Activated T-cell treated with anti-CD3 and anti-CD28 coated beads for 4 hours (primary cell): ENCODE measurements at regions not wholly inside any gene's neighbourhood (a gene's known extent, or its start where the extent isn't known, plus 50 kb on each side); places are given as distances from the start of the nearest gene placed in this dataset.
"Not testable (repeated sequence)": the region's sequence is repeated elsewhere in the genome, so short reads cannot be mapped to it uniquely, and the experiment has no call there.

Source experiments
- DNase-seq: peaks from one replicate; pipeline ENCODE4 v3.0.0-alpha.2; 2020

DNA sequence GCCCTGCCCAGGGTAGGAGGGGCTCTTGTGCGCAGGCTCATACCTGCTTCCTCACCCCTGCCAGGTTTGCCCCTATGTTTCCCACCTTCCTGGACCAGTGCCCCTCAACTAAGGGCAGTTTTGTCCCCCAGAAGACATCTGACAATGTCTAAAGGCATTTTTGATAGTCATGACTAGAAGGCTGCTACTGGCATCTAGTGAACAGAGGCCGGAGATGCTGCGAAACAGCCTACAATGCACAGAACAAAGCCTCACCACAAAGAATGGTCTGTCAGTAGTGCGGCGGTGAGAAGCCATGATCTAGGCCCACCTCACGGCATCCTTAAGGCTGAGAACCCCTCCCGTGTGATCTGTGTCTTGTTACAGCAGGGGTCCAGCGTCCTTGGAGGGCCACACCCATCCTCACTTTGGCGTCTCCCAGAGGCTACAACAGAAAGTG is 96.0 kb downstream of the TMEM17 start:
- no peak for DNase-seq

DNA sequence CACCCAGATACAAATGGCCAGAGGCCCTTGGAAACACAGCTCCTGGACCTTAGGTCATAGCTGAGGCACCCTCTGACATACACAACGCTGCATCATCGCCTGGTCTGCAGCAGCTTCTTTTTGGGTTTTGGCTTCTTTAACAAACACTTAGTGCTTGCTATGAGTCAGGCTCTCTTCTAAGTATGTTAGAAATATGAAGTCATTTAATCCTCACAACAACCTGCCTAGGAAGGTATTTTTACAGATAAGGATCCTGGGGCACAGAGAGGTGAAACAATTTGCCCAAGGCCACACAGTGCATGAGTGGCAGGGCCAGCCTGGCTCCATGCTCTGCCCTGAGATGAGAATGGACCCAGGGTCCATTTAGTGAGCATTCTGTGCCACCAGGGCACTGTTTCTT is 96.6 kb downstream of the TMEM17 start:
- DNase-seq: no peak

DNA sequence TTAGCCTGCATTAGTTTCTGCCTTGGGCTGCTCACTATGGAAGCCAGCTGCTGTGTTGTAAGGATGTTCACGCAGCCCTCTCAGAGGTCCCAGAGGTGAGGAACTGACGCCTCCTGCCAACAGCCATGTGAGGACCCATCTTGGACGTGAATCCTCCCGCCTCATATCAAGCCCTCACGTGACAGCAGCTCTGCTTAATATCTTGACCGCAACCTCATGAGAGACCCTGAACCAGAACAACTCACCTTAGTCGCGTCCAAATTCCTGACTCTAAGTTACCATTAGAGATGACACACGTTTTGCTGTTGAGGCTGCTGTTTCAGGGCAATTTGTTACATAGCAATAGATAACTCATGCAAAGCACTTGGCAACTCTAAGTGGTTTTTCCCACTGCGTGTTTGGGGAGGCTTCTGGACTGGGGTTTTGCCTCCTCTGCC is 97.7 kb downstream of the TMEM17 start:
- no peak for DNase-seq

DNA sequence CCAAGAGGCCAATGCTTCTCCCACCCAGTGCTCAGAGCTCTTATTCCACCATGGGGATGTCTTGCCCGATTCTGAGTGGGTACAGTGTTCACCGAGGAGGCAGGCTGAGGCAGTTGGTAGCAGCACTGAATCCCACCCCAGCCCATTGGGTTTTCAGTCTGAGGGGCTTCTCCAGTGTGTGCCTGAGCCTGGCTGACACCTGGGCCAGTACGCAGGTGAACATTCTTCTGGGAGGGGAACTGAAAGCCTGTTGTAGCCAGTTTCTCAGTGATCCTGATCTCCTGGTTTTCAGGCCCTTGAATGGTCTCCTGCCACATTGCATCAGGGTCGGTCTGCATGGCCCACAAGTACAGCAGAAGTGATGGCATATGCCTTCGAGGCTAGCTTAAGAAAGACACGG is 98.2 kb downstream of the TMEM17 start:
- no peak for DNase-seq

DNA sequence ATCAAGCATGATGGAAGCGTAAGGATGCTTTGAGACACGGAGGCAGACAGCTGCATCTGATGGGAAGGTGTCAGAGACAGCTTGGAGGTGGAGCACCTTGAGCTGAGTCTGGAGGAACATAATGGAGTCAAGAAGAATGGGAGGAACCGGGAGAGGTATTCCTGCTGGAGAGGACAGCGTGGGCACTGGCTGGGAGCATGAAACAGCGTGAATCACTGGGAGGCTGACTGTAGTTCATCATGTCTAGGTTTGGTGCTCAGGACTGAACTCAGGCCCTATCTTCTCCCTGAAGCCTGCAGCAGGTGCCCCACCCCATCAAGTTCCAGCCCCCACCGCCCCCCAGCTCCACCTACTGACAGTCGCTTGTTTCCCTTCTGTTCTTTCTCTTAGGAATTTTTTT is 98.6 kb downstream of the TMEM17 start:
- no peak for DNase-seq

DNA sequence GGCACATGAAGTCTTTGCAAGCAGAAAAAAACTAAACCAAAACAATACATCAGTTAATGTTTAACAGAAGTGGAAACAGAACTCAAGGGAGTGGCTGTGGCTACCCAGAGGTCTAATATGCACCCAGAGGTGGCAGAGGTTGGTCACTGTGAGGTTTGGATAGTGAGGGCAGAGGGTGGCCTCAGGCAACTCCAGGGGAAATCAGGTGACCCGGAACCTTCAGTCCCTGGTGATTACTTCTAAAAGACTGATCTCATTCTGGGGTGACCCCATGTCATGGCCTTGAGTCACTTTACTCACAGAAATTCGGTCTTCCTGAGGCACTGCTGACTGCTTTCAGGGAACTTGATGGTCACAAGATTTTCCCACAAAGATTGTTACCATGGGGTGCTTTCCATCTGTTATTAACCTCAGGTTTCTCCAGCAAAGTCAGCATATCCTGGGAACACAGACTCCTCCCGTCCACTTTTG is 99.4 kb downstream of the TMEM17 start:
- DNase-seq: no peak

DNA sequence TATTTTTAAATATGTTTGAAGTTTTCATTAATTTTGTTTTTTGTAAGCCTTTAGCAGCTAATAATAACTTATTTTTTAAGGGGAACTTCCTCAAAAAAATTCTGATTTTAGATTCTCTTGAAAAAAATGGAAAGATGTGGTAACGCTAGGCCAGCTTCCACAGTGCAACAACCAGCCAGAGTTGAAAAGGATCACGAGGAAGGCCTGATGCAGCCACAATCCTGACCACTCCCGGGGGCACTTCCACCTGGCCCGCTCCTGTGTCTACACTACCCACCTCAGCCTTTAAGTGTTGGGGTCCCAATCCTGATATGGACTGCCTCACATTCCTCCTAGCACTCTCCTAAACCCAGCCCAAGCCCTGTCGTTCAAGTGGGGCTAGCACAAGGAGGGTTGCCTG is 101.1 kb downstream of the TMEM17 start:
- no peak for DNase-seq

DNA sequence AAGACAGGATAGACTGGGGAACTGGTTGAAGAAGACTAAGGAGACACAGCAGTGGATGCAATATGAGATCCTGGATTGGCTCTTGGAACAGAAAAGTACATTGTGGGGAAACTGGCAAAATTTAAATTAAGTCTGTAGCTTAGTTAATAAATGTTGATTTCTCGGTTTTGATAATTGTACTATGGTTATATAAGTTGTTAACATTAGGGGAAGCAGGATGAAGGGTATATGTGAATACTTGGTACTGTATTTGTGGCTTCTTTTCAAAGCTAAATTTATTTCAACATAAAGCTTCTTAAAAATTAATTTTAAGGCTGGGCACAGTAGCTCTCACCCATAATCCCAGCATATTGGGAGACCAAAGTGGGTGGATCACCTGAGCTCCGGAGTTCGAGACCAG is 103.8 kb downstream of the TMEM17 start:
- DNase-seq: no peak

DNA sequence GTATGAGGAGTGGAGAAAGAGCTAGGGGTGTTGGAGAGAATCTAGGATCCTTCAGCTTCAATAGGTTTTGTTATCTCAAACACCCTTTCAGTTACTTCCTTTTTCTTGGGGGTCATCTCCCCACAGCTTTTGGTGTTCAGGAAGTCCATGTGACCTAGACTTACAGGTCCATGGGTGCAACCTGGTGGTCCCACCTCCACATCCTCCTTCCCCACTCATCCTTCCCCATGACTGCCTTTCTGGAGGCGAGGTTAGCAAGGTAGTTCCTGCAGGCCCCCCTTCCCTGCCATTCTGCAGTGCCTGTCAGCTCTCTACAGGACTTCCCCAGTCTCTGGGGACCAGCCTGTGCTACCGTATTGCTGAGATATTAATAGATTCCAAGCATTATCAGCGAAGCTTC is 107.6 kb downstream of the TMEM17 start:
- DNase-seq: no peak

DNA sequence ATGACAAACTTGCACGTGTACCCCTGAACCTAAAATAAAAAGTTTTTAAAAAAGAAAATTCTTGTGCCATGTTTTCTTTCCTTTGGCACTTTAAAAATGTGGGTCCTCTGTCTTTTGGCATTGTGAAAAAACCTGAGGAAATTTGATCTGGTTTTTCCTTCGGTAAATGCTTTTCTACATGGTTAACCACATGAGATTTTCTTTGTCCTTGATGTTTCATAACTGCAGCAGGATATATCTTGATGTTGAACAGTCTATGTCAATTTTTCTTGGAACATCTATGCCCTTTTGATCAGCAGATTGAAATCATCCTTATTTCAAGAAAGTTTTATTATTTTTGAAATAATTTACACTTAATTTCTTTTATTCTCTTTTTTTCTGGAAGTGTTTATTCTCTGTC is 109.1 kb downstream of the TMEM17 start:
- no peak for DNase-seq

DNA sequence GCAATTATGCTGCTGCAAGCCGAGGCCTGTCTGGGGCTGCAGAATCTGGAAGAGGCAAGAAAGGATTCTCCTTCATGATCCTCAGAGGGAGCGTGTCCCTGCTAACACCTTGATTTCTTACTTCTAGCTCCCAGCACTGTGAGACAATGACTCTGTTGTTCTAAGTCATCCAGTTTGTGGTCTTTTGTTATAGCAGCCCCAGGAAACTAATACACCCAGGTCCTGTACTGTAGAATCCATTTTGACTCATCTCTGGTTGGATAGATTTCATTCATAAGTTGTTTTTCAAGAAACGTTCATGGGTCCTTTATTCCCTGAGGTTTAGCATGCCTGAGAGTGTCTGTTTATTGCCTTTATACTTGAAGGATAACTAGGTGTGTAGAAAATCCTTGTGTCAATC is 112.7 kb downstream of the TMEM17 start:
- DNase-seq: no peak

DNA sequence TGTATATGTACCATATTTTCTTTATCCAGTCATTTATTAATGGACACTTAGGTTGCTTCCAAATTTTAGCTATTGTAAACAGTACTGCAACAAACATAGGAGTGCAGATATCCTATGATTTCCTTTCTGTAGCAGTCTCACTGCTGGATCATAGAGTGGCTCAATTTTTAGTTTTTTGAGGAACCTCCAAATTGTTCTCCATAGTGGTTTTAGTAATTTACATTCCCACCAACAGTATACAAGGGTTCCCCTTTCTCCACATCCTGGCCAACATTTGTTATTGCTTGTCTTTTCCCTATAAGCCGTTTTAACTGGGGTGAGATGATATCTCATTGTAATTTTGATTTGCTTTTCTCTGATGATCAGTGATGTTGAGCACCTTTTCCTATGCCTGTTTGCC is 114.3 kb downstream of the TMEM17 start:
- DNase-seq: no peak

DNA sequence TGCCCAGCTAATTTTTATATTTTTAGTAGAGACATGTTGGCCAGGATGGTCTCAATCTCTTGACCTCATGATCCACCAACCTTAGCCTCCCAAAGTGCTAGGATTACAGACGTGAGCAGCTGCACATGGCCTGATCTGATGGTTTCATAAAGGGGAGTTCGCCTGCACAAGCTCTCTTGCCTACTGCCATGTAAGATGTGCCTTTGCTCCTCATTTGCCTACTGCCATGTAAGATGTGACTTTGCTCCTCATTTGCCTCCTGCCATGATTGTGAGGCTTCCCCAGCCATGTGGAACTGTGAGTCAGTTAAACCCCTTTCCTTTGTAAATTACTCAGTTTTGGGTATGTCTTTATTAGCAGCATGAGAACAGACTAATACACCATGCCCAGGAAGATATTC is 119.6 kb downstream of the TMEM17 start:
- not testable (repeated sequence) for DNase-seq

DNA sequence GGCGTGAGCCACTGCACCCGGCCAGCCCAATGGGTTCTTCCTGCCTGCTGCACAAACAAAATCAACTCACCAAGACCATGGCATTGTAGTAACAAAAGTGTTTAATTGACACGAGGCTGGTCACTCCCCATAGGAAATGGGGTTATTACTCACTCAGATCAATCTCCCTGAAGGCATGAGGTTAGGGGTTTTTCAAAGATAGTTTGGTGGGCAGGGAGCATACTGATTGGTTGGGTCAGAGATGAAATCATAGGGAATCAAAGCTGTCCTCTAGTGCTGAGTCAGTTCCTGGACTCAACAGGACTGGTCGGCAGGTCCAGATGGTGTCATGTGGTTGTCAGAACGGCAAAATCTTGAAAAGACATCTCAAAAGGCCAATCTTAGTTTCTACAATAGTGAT is 122.1 kb downstream of the TMEM17 start:
- DNase-seq: no peak

DNA sequence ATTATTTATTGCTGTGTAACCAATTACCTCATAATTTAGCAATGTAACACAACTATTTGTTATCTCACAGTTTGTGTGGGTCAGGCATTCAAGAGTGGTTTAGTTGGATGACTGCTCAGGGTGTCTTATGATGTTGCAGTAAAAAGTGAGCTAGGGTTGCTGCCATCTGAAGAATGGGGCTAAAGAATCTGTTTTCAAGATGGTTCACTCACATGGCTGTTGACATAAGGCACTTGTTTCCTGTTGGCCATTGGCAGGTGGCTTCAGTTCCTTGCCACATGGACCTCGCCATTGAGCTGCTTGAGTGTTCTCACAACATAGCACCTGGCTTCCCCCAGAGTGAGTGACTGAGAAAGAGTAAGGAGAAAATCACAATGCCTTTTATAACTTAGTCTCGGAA is 123.2 kb downstream of the TMEM17 start:
- DNase-seq: no peak

DNA sequence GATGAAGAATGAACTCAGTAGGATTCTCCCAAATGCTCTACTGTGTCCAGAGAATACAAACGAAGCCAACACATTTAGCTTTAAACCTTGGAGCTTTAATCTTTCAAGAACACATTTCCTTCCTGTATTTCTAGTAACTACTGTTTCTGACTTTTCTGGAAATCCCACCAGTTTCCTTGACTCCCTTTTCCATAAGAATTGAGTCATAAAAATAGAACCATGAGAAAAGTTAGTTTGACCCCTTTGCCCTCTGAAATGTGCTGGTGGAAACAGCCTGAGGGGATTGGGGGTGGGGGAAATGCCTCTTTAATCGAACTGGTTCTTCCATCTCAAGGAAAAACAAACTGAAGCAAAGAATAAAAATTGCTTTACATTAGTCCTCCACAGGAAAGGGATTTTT is 123.9 kb downstream of the TMEM17 start:
- no peak for DNase-seq

DNA sequence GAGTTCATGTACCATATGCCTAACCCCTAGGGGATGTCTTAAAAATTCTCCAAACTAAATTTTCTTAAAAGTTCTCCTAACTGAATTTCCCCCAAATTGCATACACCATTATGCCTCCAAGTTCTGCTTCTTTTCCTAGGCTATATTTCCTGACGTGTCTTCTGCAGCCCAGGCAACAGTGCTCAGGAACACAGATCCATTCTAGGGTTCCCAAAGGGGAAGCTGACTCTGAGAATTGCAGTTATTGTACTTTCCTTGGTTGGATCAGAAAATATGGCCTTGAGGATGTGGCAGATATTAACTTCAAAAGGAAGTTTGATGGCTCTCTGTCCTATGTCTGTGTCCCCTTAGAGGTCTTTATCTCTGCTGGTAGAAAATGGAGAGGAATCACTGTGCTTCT is 124.3 kb downstream of the TMEM17 start:
- no peak for DNase-seq

DNA sequence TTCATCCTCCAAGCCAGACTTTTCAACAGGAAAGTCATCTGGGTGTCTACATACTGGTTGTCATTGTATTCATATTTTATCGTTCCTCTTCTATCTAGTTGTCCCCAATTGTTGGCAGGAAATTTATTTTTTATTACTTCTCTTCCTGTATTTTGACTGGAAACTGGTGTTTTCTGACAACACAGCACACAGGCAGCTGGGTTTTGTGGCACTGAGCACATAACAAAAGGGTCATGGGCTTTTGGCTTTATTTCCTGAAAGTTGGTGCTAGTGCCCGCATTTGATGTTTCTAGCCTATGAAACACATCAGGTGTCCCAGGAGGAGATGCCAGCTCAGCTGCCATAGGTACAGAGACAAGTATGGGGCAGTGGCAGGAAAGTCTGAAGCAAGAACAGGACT is 126.4 kb downstream of the TMEM17 start:
- DNase-seq: no peak

DNA sequence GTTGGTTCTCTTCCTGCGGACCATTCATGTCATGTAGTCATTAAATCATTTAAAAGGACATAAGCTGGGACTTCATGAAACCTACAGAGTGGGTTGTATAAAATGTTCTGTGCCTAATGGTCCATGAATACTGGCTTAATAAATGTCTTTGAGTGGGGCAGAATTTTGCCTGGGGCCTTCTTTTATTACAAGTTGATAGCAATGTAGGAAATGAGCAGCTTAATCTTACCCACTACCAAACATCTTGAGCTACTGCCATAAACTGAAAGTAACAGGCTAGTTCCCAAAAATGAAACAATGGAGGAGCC is 130.9 kb downstream of the TMEM17 start:
- DNase-seq: no peak

DNA sequence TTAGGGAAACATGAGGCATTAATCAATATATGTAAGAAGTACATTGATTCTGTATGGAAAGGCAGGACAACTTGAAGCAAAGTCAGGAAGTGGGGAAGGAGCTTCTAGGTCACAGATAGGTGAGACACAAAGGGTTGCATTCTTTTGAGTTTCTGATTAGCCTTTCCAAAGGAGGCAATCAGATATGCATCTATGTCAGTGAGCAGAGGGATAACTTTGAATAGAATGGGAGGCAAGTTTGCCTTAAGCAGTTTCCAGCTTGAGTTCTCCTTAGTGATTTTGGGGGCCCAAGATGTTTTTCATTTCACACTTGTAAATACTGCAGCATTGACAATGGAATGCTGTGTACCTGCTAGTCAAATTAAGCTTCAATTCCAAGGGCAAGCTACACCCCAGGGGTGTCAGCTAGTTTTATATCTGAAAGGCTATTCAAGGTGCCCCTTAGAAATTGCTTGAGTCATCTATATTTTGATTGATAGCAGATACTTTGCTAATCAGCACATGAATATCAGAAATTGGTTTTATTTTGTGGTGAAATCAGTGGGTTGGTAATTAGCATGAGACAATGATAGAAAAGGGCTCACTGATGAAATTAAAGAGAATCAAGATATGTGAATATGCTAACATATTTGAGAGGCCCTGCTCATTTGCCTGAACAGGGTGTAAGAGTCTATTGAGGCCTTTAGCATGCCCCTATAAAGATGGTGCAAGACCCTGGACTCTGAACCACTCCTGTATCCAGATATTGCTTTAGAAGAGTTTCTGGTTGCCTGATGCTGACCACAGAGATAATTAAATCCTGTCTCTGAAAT is 131.5 kb downstream of the TMEM17 start:
- no peak for DNase-seq

DNA sequence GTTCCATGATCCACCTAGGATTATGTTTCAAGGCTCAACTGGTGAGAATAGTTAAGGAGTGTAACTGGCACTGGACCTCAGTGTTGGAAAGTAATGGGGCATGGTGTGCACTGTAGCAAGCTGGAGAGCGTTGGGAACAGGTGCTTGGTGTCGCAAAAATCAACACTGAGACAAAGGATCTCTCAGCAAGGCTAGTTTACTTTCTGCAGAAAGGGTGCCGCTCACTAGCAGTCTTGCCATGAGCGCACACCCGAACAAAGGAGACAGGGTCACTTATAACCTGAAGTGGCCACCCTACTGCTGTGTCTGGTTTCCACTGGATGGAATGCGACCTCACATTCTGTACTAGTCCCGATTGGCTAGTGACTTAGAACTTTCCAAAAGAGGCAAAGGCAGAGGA is 133.2 kb downstream of the TMEM17 start:
- no peak for DNase-seq

DNA sequence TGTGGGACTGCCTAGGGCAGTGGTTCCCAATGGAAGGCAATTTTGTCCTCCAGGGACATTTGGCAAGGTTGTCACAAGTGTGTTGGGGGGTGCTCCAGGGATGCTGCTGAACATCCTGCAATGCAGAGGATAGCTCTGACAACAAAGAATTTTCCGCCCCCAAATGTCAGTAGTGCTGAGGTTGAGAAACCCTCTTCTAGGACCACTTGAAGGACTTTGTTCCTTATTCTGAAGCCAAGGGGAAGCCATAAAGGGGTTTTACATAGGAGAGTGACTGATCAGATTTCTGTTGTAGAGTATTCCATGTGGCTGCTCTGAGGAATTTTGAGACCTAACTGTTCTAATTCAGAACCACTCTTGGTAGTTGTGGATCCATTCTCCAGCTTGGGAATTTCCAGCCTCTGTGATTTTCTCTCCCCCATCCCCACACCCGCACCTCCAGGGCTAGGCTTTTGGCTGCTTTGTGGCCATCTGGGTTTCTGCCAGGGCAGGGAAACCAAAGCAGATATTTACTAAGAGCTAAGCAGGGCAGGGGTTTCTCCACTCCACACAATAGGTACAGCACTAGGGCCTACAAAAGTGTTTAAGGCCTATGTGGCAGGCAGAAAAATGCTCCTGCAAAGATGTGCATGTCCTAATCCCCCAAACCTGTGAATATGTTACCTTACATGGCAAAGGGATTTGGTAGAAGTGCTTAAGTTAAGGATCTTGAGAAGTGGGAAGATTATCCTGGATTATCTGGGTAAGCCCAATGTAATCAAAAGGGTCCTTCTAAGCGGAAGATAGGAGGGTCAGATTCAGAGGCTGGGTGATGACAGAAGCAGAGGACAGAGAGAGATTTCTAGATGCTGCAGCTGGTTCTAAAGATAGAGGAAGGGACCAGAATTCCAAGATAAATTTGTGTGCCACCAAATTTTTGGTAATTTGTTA is 135.4 kb downstream of the TMEM17 start:
- no peak for DNase-seq

DNA sequence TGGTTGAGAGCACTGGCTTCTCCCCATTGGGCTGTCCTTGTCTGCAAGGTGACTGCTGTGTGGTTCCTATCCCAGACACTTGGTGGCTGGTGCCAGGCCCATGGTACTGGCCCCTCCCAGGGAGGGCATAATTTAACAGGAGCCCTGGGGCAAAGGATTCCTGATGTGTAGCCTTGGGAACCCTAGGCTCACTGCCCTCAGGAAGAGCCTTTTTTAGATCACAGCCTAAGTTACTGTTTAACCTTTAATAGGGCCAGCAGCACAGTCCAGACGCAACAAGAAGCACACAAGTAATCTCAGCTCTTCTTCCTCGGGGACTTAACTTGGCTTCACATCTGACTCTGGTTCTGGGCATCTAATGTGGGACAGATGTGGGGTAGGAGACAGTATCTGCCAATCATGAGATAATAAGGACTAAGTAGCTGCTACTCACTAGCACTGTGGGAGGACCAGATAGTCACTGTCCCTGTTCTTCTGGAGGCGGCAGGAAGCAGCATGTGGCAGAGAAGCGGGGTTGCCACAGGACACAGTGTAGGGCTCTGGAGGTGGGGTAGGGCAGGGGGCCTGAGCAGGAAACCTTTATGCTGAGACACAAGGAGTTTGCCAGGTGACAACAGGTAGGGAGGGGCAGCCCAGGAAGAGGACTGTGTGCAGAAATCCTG is 136.3 kb downstream of the TMEM17 start:
- DNase-seq: no peak
